Brain microvascular endothelial cell (primary cell): ENCODE measurements at regions not wholly inside any gene's neighbourhood (a gene's known extent, or its start where the extent isn't known, plus 50 kb on each side); places are given as distances from the start of the nearest gene placed in this dataset.
"Not testable (repeated sequence)": the region's sequence is repeated elsewhere in the genome, so short reads cannot be mapped to it uniquely, and the experiment has no call there.

Experiments used
- DNase-seq: peaks from one replicate; pipeline ENCODE4 v3.0.0-alpha.2; 2020
- H3K27ac ChIP-seq: fragments of 250-450 bp; sonication (Bioruptor Pico); 2 replicates; pipeline ENCODE4 v1.5.1; 2020; ENCODE audit warnings: mild to moderate bottlenecking, moderate library complexity
- H3K27me3 ChIP-seq: fragments of 250-450 bp; sonication (Bioruptor Pico); replicated peaks from 2 replicates; pipeline ENCODE4 v1.5.1; 2020; ENCODE audit warnings: mild to moderate bottlenecking
- H3K36me3 ChIP-seq: fragments of 250-450 bp; sonication (Bioruptor Pico); replicated peaks from 2 replicates; pipeline ENCODE4 v1.5.1; 2020; ENCODE audit warnings: mild to moderate bottlenecking
- H3K4me3 ChIP-seq: 2 replicates; pipeline ENCODE4 v1.5.1; 2011; ENCODE audit warnings: low read depth, mild to moderate bottlenecking, control low read depth, low read length, moderate library complexity
- CTCF ChIP-seq: IDR thresholded peaks from 2 replicates; pipeline ENCODE4 v1.5.1; 2011; ENCODE audit warnings: low read depth, mild to moderate bottlenecking, moderate library complexity, low read length, control low read depth, inconsistent platforms; ENCODE audit errors: missing control alignments
- in situ Hi-C: cut with HindIII; loops from 2 replicates; pipeline ENCODE4 v1.10.0; 2017; ENCODE audit warnings: low sequenced_read_pairs, low pct_ligation_motif_present

- Histone ChIP-seq H3K27me3 (no peaks in the 10 kb centered on the region), H3K36me3 (no peaks in the 10 kb centered on the region), H3K27ac (no peak overlapping the region), H3K4me3 (no peak overlapping the region)
- no peak for DNase-seq
- TF ChIP-seq CTCF, result no peak
- in situ Hi-C loops, result no loop called here
Measured at GRCh38 chr11:41803895-41804294, 344.4 kb upstream of the LRRC4C start.

- Histone ChIP-seq H3K36me3 (no peaks in the 10 kb centered on the region), H3K4me3 (no peak overlapping the region), H3K27me3 (no peaks in the 10 kb centered on the region), H3K27ac (no peak overlapping the region)
- TF ChIP-seq CTCF, result no peak
- DNase-seq, result no peak
- in situ Hi-C loops, result no loop called here
Measured at GRCh38 chr11:41816396-41816795, 356.9 kb upstream of the LRRC4C start.

- H3K27me3 ChIP-seq, H3K36me3 ChIP-seq, H3K27ac ChIP-seq, in situ Hi-C loops, DNase-seq, H3K4me3 ChIP-seq: not testable (repeated sequence)
Measured at GRCh38 chr11:41824287-41824686, 364.8 kb upstream of the LRRC4C start.

GRCh38 chr11:41826085-41826484, 366.6 kb upstream of the LRRC4C start:
- TF ChIP-seq CTCF, result no peak
- no peaks in the 10 kb centered on the region for H3K27me3 ChIP-seq
- H3K27ac ChIP-seq, result no peak overlapping the region
- in situ Hi-C loops, result no loop called here
- no peaks in the 10 kb centered on the region for H3K36me3 ChIP-seq
- H3K4me3 ChIP-seq, result no peak overlapping the region
- no peak for DNase-seq

- no peak overlapping the region for H3K27ac ChIP-seq
- no peaks in the 10 kb centered on the region for H3K36me3 ChIP-seq
- in situ Hi-C loops, result no loop called here
- DNase-seq, result no peak
- TF ChIP-seq CTCF, result no peak
- H3K4me3 ChIP-seq, result no peak overlapping the region
- H3K27me3 ChIP-seq, result no peaks in the 10 kb centered on the region
Measured at GRCh38 chr11:41836431-41836830, 377.0 kb upstream of the LRRC4C start.

- no peak overlapping the region for H3K4me3 ChIP-seq
- DNase-seq, result no peak
- no peak overlapping the region for H3K27ac ChIP-seq
- no peak for TF ChIP-seq CTCF
- H3K27me3 ChIP-seq, result no peaks in the 10 kb centered on the region
- in situ Hi-C loops, result no loop called here
- no peaks in the 10 kb centered on the region for H3K36me3 ChIP-seq
Measured at GRCh38 chr11:41842673-41843072, 383.2 kb upstream of the LRRC4C start.
